ENCODE measurements at regions not wholly inside any gene's neighbourhood (a gene's known extent, or its start where the extent isn't known, plus 50 kb on each side); places are given as distances from the start of the nearest gene placed in this dataset.

- no peak overlapping the region for H3K4me3 ChIP-seq (ENCODE audit: low read depth, low read length)
- TF ChIP-seq CTCF (IDR thresholded peaks at IDR 0.05; ENCODE audit: low read depth, low read length): no peak
Measured at GRCh38 chr6:56378507-56378906, 131.1 kb upstream of the COL21A1 start.

GRCh38 chr6:56377295-56377694, 129.9 kb upstream of the COL21A1 start:
- no peak for TF ChIP-seq CTCF (IDR thresholded peaks at IDR 0.05; ENCODE audit: low read depth, low read length)
- no peak overlapping the region for H3K4me3 ChIP-seq (ENCODE audit: low read depth, low read length)

- no peak for TF ChIP-seq CTCF (IDR thresholded peaks at IDR 0.05; ENCODE audit: low read depth, low read length)
- H3K4me3 ChIP-seq (ENCODE audit: low read depth, low read length): no peak overlapping the region
Measured at GRCh38 chr6:56375806-56376205, 128.4 kb upstream of the COL21A1 start.

GRCh38 chr6:56374841-56375369, 127.5 kb upstream of the COL21A1 start:
- no peak for TF ChIP-seq CTCF (IDR thresholded peaks at IDR 0.05; ENCODE audit: low read depth, low read length)
- H3K4me3 ChIP-seq (ENCODE audit: low read depth, low read length): peak overlapping the region; percentile 30; the same call in 1 of the 2 replicates

- TF ChIP-seq CTCF (IDR thresholded peaks at IDR 0.05; ENCODE audit: low read depth, low read length): no peak
- no peak overlapping the region for H3K4me3 ChIP-seq (ENCODE audit: low read depth, low read length)
Measured at GRCh38 chr6:56372406-56372995, 125.1 kb upstream of the COL21A1 start.

- no peak for TF ChIP-seq CTCF (IDR thresholded peaks at IDR 0.05; ENCODE audit: low read depth, low read length)
- no peak overlapping the region for H3K4me3 ChIP-seq (ENCODE audit: low read depth, low read length)
Measured at GRCh38 chr6:56370561-56371211, 123.3 kb upstream of the COL21A1 start.

GRCh38 chr6:56370127-56370540, 122.8 kb upstream of the COL21A1 start:
- H3K4me3 ChIP-seq (ENCODE audit: low read depth, low read length): no peak overlapping the region
- no peak for TF ChIP-seq CTCF (IDR thresholded peaks at IDR 0.05; ENCODE audit: low read depth, low read length)

Data from WI38 (cell line).